ENCODE measurements at regions not wholly inside any gene's neighbourhood (a gene's known extent, or its start where the extent isn't known, plus 50 kb on each side); places are given as distances from the start of the nearest gene placed in this dataset.

GRCh38 chr7:35512716-35513115, 182.2 kb downstream of the HERPUD2 start:
- Histone ChIP-seq H3K4me3 (no peak overlapping the region), H3K36me3 (no peaks in the 10 kb centered on the region), H3K4me1 (no peaks in the 10 kb centered on the region), H3K9me3 (no peaks in the 10 kb centered on the region), H3K27me3 (no peaks in the 10 kb centered on the region), H3K27ac (no peak overlapping the region), H3K9ac (ENCODE audit: low read depth in 2 of 2, low read length in 2 of 2) (no peak overlapping the region)
- no peak for TF ChIP-seq CTCF (IDR thresholded peaks at IDR 0.05)
- intact Hi-C loops (cut with DNase I), result no loop called here
- DNase-seq, result no peak

- intact Hi-C loops (cut with DNase I), result no loop called here
- Histone ChIP-seq H3K9me3 (no peaks in the 10 kb centered on the region), H3K27me3 (no peaks in the 10 kb centered on the region), H3K4me1 (no peaks in the 10 kb centered on the region), H3K9ac (ENCODE audit: low read depth in 2 of 2, low read length in 2 of 2) (no peak overlapping the region), H3K27ac (no peak overlapping the region), H3K36me3 (no peaks in the 10 kb centered on the region), H3K4me3 (no peak overlapping the region)
- DNase-seq, result no peak
- TF ChIP-seq CTCF (IDR thresholded peaks at IDR 0.05), result no peak
These were observed 186.1 kb downstream of the HERPUD2 start for GRCh38 chr7:35508623-35509400.

GRCh38 chr7:35505066-35505465, 189.9 kb downstream of the HERPUD2 start:
- intact Hi-C loops (cut with DNase I), result no loop called here

GRCh38 chr7:35504365-35504764, 190.6 kb downstream of the HERPUD2 start:
- no peaks in the 10 kb centered on the region for H3K36me3 ChIP-seq
- H3K27me3 ChIP-seq, result no peaks in the 10 kb centered on the region
- DNase-seq, result no peak
- H3K4me3 ChIP-seq, result no peak overlapping the region
- no peak overlapping the region for H3K9ac ChIP-seq (ENCODE audit: low read depth in 2 of 2, low read length in 2 of 2)
- no peak for TF ChIP-seq CTCF (IDR thresholded peaks at IDR 0.05)
- H3K9me3 ChIP-seq, result no peaks in the 10 kb centered on the region
- intact Hi-C loops (cut with DNase I), result no loop called here
- H3K27ac ChIP-seq, result no peak overlapping the region
- no peaks in the 10 kb centered on the region for H3K4me1 ChIP-seq

More at GRCh38 chr7:35505066-35505465, 189.9 kb downstream of the HERPUD2 start:
- H3K9me3 ChIP-seq, result no peaks in the 10 kb centered on the region
- H3K27ac ChIP-seq, result no peak overlapping the region
- no peaks in the 10 kb centered on the region for H3K36me3 ChIP-seq
- DNase-seq, result no peak
- H3K27me3 ChIP-seq, result no peaks in the 10 kb centered on the region
- no peak overlapping the region for H3K9ac ChIP-seq (ENCODE audit: low read depth in 2 of 2, low read length in 2 of 2)
- no peak for TF ChIP-seq CTCF (IDR thresholded peaks at IDR 0.05)
- H3K4me1 ChIP-seq, result no peaks in the 10 kb centered on the region
- H3K4me3 ChIP-seq, result no peak overlapping the region

GRCh38 chr7:35501681-35502080, 193.3 kb downstream of the HERPUD2 start:
- Histone ChIP-seq H3K9me3 (no peaks in the 10 kb centered on the region), H3K27ac (no peak overlapping the region), H3K36me3 (no peaks in the 10 kb centered on the region), H3K27me3 (no peaks in the 10 kb centered on the region), H3K9ac (ENCODE audit: low read depth in 2 of 2, low read length in 2 of 2) (no peak overlapping the region), H3K4me3 (no peak overlapping the region), H3K4me1 (no peaks in the 10 kb centered on the region)
- no peak for DNase-seq
- intact Hi-C loops (cut with DNase I), result no loop called here
- no peak for TF ChIP-seq CTCF (IDR thresholded peaks at IDR 0.05)

All from colonic mucosa (tissue), 4 donors.